BJ (cell line): ENCODE measurements at regions not wholly inside any gene's neighbourhood (a gene's known extent, or its start where the extent isn't known, plus 50 kb on each side); places are given as distances from the start of the nearest gene placed in this dataset.

ENCODE experiments used
- CTCF ChIA-PET: fragments of 350-600 bp; formaldehyde crosslinking; extraction: SDS; loops from one replicate; lab custom pipeline; 2021; ENCODE audit warnings: antibody characterized with exemption, inconsistent platforms; lab: Yijun Ruan, JAX
- POLR2A ChIA-PET: fragments of 300-600 bp; sonication (Branson Sonifier 250); formaldehyde crosslinking; extraction: SDS; loops from one replicate; lab custom pipeline; 2021; ENCODE audit warnings: antibody characterized with exemption; lab: Charles Lee
- DNase-seq: peaks from one replicate; pipeline ENCODE4 v3.0.0-alpha.2; 2011; ENCODE audit warnings: low read depth
- H3K27me3 ChIP-seq: 2 replicates; pipeline ENCODE4 v1.6.0; 2011; ENCODE audit warnings: low read length; ENCODE audit not compliant: control insufficient read depth, insufficient read depth
- H3K36me3 ChIP-seq: 2 replicates; pipeline ENCODE4 v1.5.1; 2011; ENCODE audit warnings: low read length; ENCODE audit not compliant: control insufficient read depth, insufficient read depth
- H3K4me3 ChIP-seq: 2 replicates; pipeline ENCODE4 v1.5.1; 2011; ENCODE audit warnings: low read depth, mild to moderate bottlenecking, control low read depth, low read length
- CTCF ChIP-seq: IDR thresholded peaks from 2 replicates; pipeline ENCODE4 v1.5.1; 2011; ENCODE audit warnings: low read depth, mild to moderate bottlenecking, control low read depth, inconsistent platforms, low read length, moderate library complexity; ENCODE audit not compliant: insufficient read depth

- CTCF ChIA-PET, result no interaction called here
- no peak for TF ChIP-seq CTCF
- Histone ChIP-seq H3K4me3 (no peak overlapping the region), H3K27me3 (no peaks in the 10 kb centered on the region), H3K36me3 (no peaks in the 10 kb centered on the region)
- no peak for DNase-seq
- POLR2A ChIA-PET, result no interaction called here
Measured at GRCh38 chr3:115523458-115523857, 99.9 kb upstream of the GAP43 start.

- POLR2A ChIA-PET, result no interaction called here
- Histone ChIP-seq H3K27me3 (no peaks in the 10 kb centered on the region), H3K36me3 (no peaks in the 10 kb centered on the region), H3K4me3 (no peak overlapping the region)
- TF ChIP-seq CTCF, result no peak
- CTCF ChIA-PET, result no interaction called here
- no peak for DNase-seq
Measured at GRCh38 chr3:115524549-115524948, 98.8 kb upstream of the GAP43 start.

GRCh38 chr3:115525731-115526130 lies 97.6 kb upstream of the GAP43 start:
- DNase-seq, result no peak
- Histone ChIP-seq H3K27me3 (no peaks in the 10 kb centered on the region), H3K4me3 (no peak overlapping the region), H3K36me3 (no peaks in the 10 kb centered on the region)
- ChIA-PET POLR2A (no interaction called here), CTCF (no interaction called here)
- TF ChIP-seq CTCF, result no peak

- CTCF ChIA-PET, result interaction anchor here (0.7 kb wide), 1 partner anchor 1326 kb away, joined by 3 read pairs; no protein-coding TSS in a partner anchor
- POLR2A ChIA-PET, result no interaction called here
- H3K36me3 ChIP-seq, result no peaks in the 10 kb centered on the region
- DNase-seq, result no peak
- H3K4me3 ChIP-seq, result no peak overlapping the region
- no peak for TF ChIP-seq CTCF
- no peaks in the 10 kb centered on the region for H3K27me3 ChIP-seq
Measured at GRCh38 chr3:115533218-115533617, 90.1 kb upstream of the GAP43 start.

GRCh38 chr3:115536171-115536570 lies 87.1 kb upstream of the GAP43 start:
- ChIA-PET CTCF (no interaction called here), POLR2A (no interaction called here)
- DNase-seq, result no peak
- Histone ChIP-seq H3K36me3 (no peaks in the 10 kb centered on the region), H3K27me3 (no peaks in the 10 kb centered on the region), H3K4me3 (no peak overlapping the region)
- TF ChIP-seq CTCF, result no peak
